Left renal cortex interstitium (tissue), 4 donors: ENCODE measurements at regions not wholly inside any gene's neighbourhood (a gene's known extent, or its start where the extent isn't known, plus 50 kb on each side); places are given as distances from the start of the nearest gene placed in this dataset.

ENCODE experiments used
- DNase-seq, 4 donors: peaks; one replicate each; pipeline ENCODE4 v3.0.0-alpha.2; 2013; ENCODE audit warnings: low read depth in 4 of 4, low spot score in 2 of 4, missing footprints in 1 of 4

GRCh38 chr5:57698086-57698485 lies 215.5 kb upstream of the ACTBL2 start:
- no peak for DNase-seq

GRCh38 chr5:57696825-57697570 lies 214.4 kb upstream of the ACTBL2 start:
- DNase-seq: no peak

GRCh38 chr5:57696389-57696769 lies 213.8 kb upstream of the ACTBL2 start:
- DNase-seq: no peak

GRCh38 chr5:57695706-57696388 lies 213.2 kb upstream of the ACTBL2 start:
- DNase-seq: no peak

GRCh38 chr5:57695179-57695578 lies 212.6 kb upstream of the ACTBL2 start:
- DNase-seq: no peak

- no peak for DNase-seq
Observed at GRCh38 chr5:57693488-57694305, 211.1 kb upstream of the ACTBL2 start.

GRCh38 chr5:57692582-57693487 lies 210.2 kb upstream of the ACTBL2 start:
- DNase-seq: no peak

GRCh38 chr5:57690724-57691123 lies 208.1 kb upstream of the ACTBL2 start:
- DNase-seq: no peak

- no peak for DNase-seq
Observed at GRCh38 chr5:57687596-57687995, 205.0 kb upstream of the ACTBL2 start.

- DNase-seq: no peak
Observed at GRCh38 chr5:57685516-57686255, 203.1 kb upstream of the ACTBL2 start.

- no peak for DNase-seq
Observed at GRCh38 chr5:57684299-57684702, 201.7 kb upstream of the ACTBL2 start.

- DNase-seq: no peak
Observed at GRCh38 chr5:57683036-57683630, 200.5 kb upstream of the ACTBL2 start.

GRCh38 chr5:57681942-57682341 lies 199.3 kb upstream of the ACTBL2 start:
- no peak for DNase-seq

- no peak for DNase-seq
Observed at GRCh38 chr5:57680686-57681085, 198.1 kb upstream of the ACTBL2 start.

- DNase-seq: no peak
Observed at GRCh38 chr5:57677235-57677634, 194.6 kb upstream of the ACTBL2 start.

- peak in 1 of 4 donors; percentile 49 for DNase-seq
Observed at GRCh38 chr5:57676222-57677098, 193.8 kb upstream of the ACTBL2 start.

- no peak for DNase-seq
Observed at GRCh38 chr5:57675236-57675635, 192.6 kb upstream of the ACTBL2 start.

GRCh38 chr5:57671371-57671770 lies 188.8 kb upstream of the ACTBL2 start:
- DNase-seq: no peak
